Thyroid gland (tissue), 4 donors: ENCODE measurements at regions not wholly inside any gene's neighbourhood (a gene's known extent, or its start where the extent isn't known, plus 50 kb on each side); places are given as distances from the start of the nearest gene placed in this dataset.

Experiments used
- CTCF ChIP-seq, 6 experiments: fragments of 200-600 bp in 3 of 6; fragments of 450-650 bp in 3 of 6; sonication (generic) in 3 of 6; IDR thresholded peaks; one replicate each; pipeline ENCODE4 v1.5.1; 2016 to 2019; ENCODE audit warnings: antibody characterized with exemption in 6 of 6, mild to moderate bottlenecking in 2 of 6, inconsistent platforms in 1 of 6, moderate library complexity in 1 of 6
- POLR2A ChIP-seq, 2 donors: fragments of 450-650 bp; IDR thresholded peaks; one replicate each; pipeline ENCODE4 v1.6.1; 2017; ENCODE audit warnings: antibody characterized with exemption in 2 of 2, mild to moderate bottlenecking in 2 of 2, moderate library complexity in 1 of 2

DNA sequence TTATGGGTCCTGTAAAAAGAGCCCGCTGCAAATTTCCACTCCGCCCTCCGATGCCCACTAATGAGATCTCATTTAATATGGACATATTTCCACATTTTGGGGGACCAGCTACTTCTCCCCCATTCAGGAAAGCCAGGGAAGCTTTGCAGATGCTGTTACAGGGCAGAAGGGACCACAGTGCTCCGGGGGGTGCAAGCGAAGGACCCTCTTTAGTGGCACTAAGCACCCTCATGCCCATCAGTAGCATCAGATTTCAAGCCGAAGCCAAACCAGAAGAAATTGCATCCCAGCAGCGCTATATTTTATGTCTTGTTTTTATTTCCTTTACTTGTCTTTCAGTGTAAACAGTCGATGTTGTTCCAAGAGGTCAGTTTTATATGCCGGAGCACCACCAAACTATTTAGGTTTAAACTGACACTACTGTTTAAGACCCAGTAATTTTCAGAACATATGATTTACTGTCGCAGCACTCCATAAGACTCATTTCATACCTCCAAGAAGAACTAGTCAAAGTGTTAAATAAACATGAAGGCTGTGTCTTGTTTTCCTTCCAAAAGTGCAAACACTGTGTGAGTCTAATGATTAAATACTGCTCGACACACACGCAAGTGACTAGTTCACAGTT is 122.2 kb upstream of the MGMT start:
- TF ChIP-seq CTCF (IDR thresholded peaks at IDR 0.05) = no peak
- TF ChIP-seq POLR2A (IDR thresholded peaks at IDR 0.05) = no peak
